GM23338 (cell line): ENCODE measurements at regions not wholly inside any gene's neighbourhood (a gene's known extent, or its start where the extent isn't known, plus 50 kb on each side); places are given as distances from the start of the nearest gene placed in this dataset.

ENCODE experiments used
- ATAC-seq: fragments of 200-7000 bp; cut with Tn5 transposase; 3 replicates; pipeline ENCODE4 v1.9.1; 2020
- DNase-seq: peaks from one replicate; pipeline ENCODE4 v3.0.0-alpha.2; 2015; ENCODE audit warnings: low spot score
- H2AFZ ChIP-seq: fragments of 200-600 bp; sonication (generic); 2 replicates; pipeline ENCODE4 v1.8.0; 2016; ENCODE audit warnings: antibody characterized with exemption, mild to moderate bottlenecking, moderate library complexity
- H3F3A ChIP-seq: fragments of 200-600 bp; sonication (generic); replicated peaks from 2 replicates; pipeline ENCODE4 v1.8.0; 2017; ENCODE audit warnings: antibody characterized with exemption, mixed run types, low read depth
- H3K27ac ChIP-seq: fragments of 200-600 bp; sonication (generic); 2 replicates; pipeline ENCODE4 v1.6.1; 2016; ENCODE audit warnings: low read depth
- H3K27me3 ChIP-seq: fragments of 200-600 bp; sonication (generic); 2 replicates; pipeline ENCODE4 v1.8.0; 2016; ENCODE audit warnings: mild to moderate bottlenecking, mixed run types, moderate library complexity; ENCODE audit not compliant: insufficient read depth
- H3K36me3 ChIP-seq: fragments of 200-600 bp; sonication (generic); 2 replicates; pipeline ENCODE4 v1.8.0; 2016; ENCODE audit warnings: mild to moderate bottlenecking; ENCODE audit not compliant: insufficient read depth
- H3K4me1 ChIP-seq: fragments of 200-600 bp; sonication (generic); 2 replicates; pipeline ENCODE4 v1.8.0; 2016; ENCODE audit warnings: mild to moderate bottlenecking, moderate library complexity; ENCODE audit not compliant: insufficient read depth
- H3K4me2 ChIP-seq: fragments of 200-600 bp; sonication (generic); 2 replicates; pipeline ENCODE4 v1.7.1; 2017; ENCODE audit warnings: mixed run types
- H3K4me3 ChIP-seq: fragments of 200-600 bp; sonication (generic); 2 replicates; pipeline ENCODE4 v1.6.1; 2016; ENCODE audit warnings: mixed run types
- H3K79me2 ChIP-seq: fragments of 200-600 bp; sonication (generic); replicated peaks from 2 replicates; pipeline ENCODE4 v1.8.0; 2017; ENCODE audit warnings: mild to moderate bottlenecking; ENCODE audit not compliant: insufficient read depth
- H3K9me2 ChIP-seq: fragments of 200-600 bp; sonication (generic); 2 replicates; pipeline ENCODE4 v1.8.0; 2017; ENCODE audit not compliant: insufficient read depth
- H4K20me1 ChIP-seq: fragments of 200-600 bp; sonication (generic); replicated peaks from 2 replicates; pipeline ENCODE4 v1.8.0; 2017; ENCODE audit warnings: mild to moderate bottlenecking; ENCODE audit not compliant: insufficient read depth
- H3K27ac Mint-ChIP-seq: 2 replicates; pipeline ENCODE4 v1.8.0; 2020; ENCODE audit warnings: inconsistent platforms, mild to moderate bottlenecking, moderate library complexity, mixed read lengths
- H3K27me3 Mint-ChIP-seq: 3 replicates; pipeline ENCODE4 v1.8.0; 2022; ENCODE audit warnings: low read depth, mild to moderate bottlenecking, moderate library complexity, mixed read lengths, inconsistent platforms; ENCODE audit not compliant: insufficient read depth, poor library complexity
- H3K36me3 Mint-ChIP-seq: 3 replicates; pipeline ENCODE4 v1.8.0; 2021; ENCODE audit warnings: low read depth, mild to moderate bottlenecking, inconsistent platforms, moderate library complexity, mixed read lengths
- H3K4me1 Mint-ChIP-seq: 3 replicates; pipeline ENCODE4 v1.8.0; 2020; ENCODE audit warnings: mild to moderate bottlenecking, inconsistent platforms, mixed read lengths
- H3K4me3 Mint-ChIP-seq: 3 replicates; pipeline ENCODE4 v1.8.0; 2021; ENCODE audit warnings: moderate library complexity, mild to moderate bottlenecking, inconsistent platforms, mixed read lengths
- H3K9me3 Mint-ChIP-seq: 3 replicates; pipeline ENCODE4 v1.8.0; 2020; ENCODE audit warnings: moderate library complexity, mild to moderate bottlenecking, inconsistent platforms, mixed read lengths
- CREB1 ChIP-seq: fragments of 250-450 bp; sonication (Bioruptor Pico); IDR thresholded peaks from 2 replicates; pipeline ENCODE4 v1.5.0; 2020; ENCODE audit warnings: low read depth, mild to moderate bottlenecking, moderate library complexity
- CTCF ChIP-seq, 2 experiments: fragments of 200-600 bp in 1 of 2; sonication (generic) in 1 of 2; conservative IDR thresholded peaks; 2 replicates each; pipeline versions ENCODE4 v1.5.1 to v1.6.1; 2016 to 2017; ENCODE audit warnings: antibody characterized with exemption in 2 of 2, low read depth in 2 of 2, mild to moderate bottlenecking in 2 of 2, moderate library complexity in 1 of 2
- ETS1 ChIP-seq: IDR thresholded peaks from 2 replicates; pipeline ENCODE4 v1.6.1; 2016; ENCODE audit warnings: antibody characterized with exemption
- EZH2 ChIP-seq: fragments of 200-600 bp; sonication (generic); IDR thresholded peaks from one replicate; pipeline ENCODE4 v1.8.0; 2017; ENCODE audit warnings: antibody characterized with exemption, mild to moderate bottlenecking, low read depth; ENCODE audit not compliant: unreplicated experiment
- EZH2phosphoT487 ChIP-seq: fragments of 200-600 bp; sonication (generic); IDR thresholded peaks from one replicate; pipeline ENCODE4 v1.8.1; 2018; ENCODE audit warnings: antibody characterized with exemption; ENCODE audit not compliant: unreplicated experiment
- JUNB ChIP-seq: IDR thresholded peaks from one replicate; pipeline ENCODE4 v1.6.1; 2016; ENCODE audit warnings: antibody characterized with exemption; ENCODE audit not compliant: unreplicated experiment
- NANOG ChIP-seq: IDR thresholded peaks from 2 replicates; pipeline ENCODE4 v1.6.1; 2016; ENCODE audit warnings: antibody characterized with exemption, borderline replicate concordance
- POLR2AphosphoS5 ChIP-seq: IDR thresholded peaks from 2 replicates; pipeline ENCODE4 v1.6.1; 2016; ENCODE audit warnings: antibody characterized with exemption, low read depth
- STAT1 ChIP-seq: IDR thresholded peaks from one replicate; pipeline ENCODE4 v1.6.1; 2016; ENCODE audit warnings: antibody characterized with exemption; ENCODE audit not compliant: unreplicated experiment
- ZNF114 ChIP-seq: fragments of 250-450 bp; sonication (Bioruptor Pico); IDR thresholded peaks from 2 replicates; pipeline ENCODE4 v1.5.0; 2020; ENCODE audit warnings: mild to moderate bottlenecking, moderate library complexity
- ZNF331 ChIP-seq: fragments of 250-450 bp; sonication (Bioruptor Pico); IDR thresholded peaks from 2 replicates; pipeline ENCODE4 v1.5.0; 2020; ENCODE audit warnings: low read depth, mild to moderate bottlenecking, moderate library complexity
- ZNF462 ChIP-seq: fragments of 250-450 bp; sonication (Bioruptor Pico); IDR thresholded peaks from 2 replicates; pipeline ENCODE4 v1.5.0; 2020; ENCODE audit warnings: mild to moderate bottlenecking, moderate library complexity

GRCh38 chr6:164379795-164380194 is 929.6 kb downstream of the C6orf118 start:
- peaks cover 11% of the 10 kb centered on the region; the same call in 2 of the 3 replicates for H3K9me3 Mint-ChIP-seq
- no peak overlapping the region for H2AFZ ChIP-seq
- H3K27ac Mint-ChIP-seq: no peak overlapping the region
- H3K36me3 Mint-ChIP-seq: peaks cover 6% of the 10 kb centered on the region; the same call in 2 of the 3 replicates
- no peaks in the 10 kb centered on the region for H3F3A ChIP-seq
- H3K4me1 Mint-ChIP-seq: peaks cover 9% of the 10 kb centered on the region
- no peaks in the 10 kb centered on the region for H3K9me2 ChIP-seq
- H3K4me2 ChIP-seq: no peak overlapping the region
- no peaks in the 10 kb centered on the region for H3K36me3 ChIP-seq
- H3K79me2 ChIP-seq: no peaks in the 10 kb centered on the region
- H3K27me3 ChIP-seq: no peaks in the 10 kb centered on the region
- no peak for DNase-seq
- no peak overlapping the region for H3K4me3 Mint-ChIP-seq
- no peaks in the 10 kb centered on the region for H4K20me1 ChIP-seq
- H3K27me3 Mint-ChIP-seq: no peaks in the 10 kb centered on the region
- ATAC-seq: no peak
- H3K4me3 ChIP-seq: no peak overlapping the region
- no peaks in the 10 kb centered on the region for H3K4me1 ChIP-seq
- no peak overlapping the region for H3K27ac ChIP-seq
- TF ChIP-seq STAT1: no peak
- no peak for TF ChIP-seq ETS1
- TF ChIP-seq ZNF331 (CRISPR knock-in tag): no peak

- Histone ChIP-seq H3K9me2 (no peaks in the 10 kb centered on the region), H3K79me2 (no peaks in the 10 kb centered on the region), H3K36me3 (no peaks in the 10 kb centered on the region), H4K20me1 (no peaks in the 10 kb centered on the region), H3K27ac (no peak overlapping the region), H3K4me1 (no peaks in the 10 kb centered on the region), H3K4me3 (no peak overlapping the region), H3K27me3 (no peaks in the 10 kb centered on the region), H3F3A (no peaks in the 10 kb centered on the region), H2AFZ (no peak overlapping the region), H3K4me2 (no peak overlapping the region)
- no peak for ATAC-seq
- H3K9me3 Mint-ChIP-seq: peaks cover 11% of the 10 kb centered on the region; the same call in 2 of the 3 replicates
- H3K27me3 Mint-ChIP-seq: no peaks in the 10 kb centered on the region
- no peak overlapping the region for H3K4me3 Mint-ChIP-seq
- H3K4me1 Mint-ChIP-seq: peaks cover 9% of the 10 kb centered on the region
- H3K36me3 Mint-ChIP-seq: peaks cover 6% of the 10 kb centered on the region; the same call in 2 of the 3 replicates
- H3K27ac Mint-ChIP-seq: no peak overlapping the region
- no peak for DNase-seq
- TF ChIP-seq CTCF (conservative IDR thresholded peaks at IDR 0.05; ENCODE audit: low read depth in 2 of 2) (no peak), STAT1 (no peak), POLR2AphosphoS5 (no peak), CREB1 (CRISPR knock-in tag) (no peak), ZNF331 (CRISPR knock-in tag) (no peak), ZNF462 (CRISPR knock-in tag) (no peak), EZH2phosphoT487 (no peak), ZNF114 (no peak), JUNB (no peak), NANOG (no peak), EZH2 (no peak), ETS1 (no peak)
These were observed 931.1 kb downstream of the C6orf118 start for GRCh38 chr6:164378330-164378729.
